ENCODE measurements at regions not wholly inside any gene's neighbourhood (a gene's known extent, or its start where the extent isn't known, plus 50 kb on each side); places are given as distances from the start of the nearest gene placed in this dataset.

DNA sequence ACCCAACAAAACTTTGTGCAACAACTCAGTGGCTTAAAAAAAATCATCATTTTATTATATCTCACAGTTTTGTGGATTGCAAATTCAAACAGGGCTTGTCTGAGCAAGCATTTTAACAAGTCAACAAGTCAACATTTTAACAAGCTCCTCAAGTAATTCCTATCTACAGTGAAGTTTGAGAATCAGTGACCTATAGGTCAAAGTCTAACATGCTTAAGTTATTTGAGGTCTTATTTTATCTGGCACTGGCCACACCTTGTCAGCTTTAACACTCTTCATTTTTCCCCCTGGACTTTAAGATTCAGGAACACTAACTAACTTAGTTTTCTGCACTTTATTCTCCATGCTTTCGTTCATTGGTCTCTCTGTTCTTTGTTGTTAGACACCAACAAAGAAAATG is 71.2 kb upstream of the PELI2 start:
- H3K4ac ChIP-seq (ENCODE audit: low read depth, low read length), result no peak overlapping the region
- H4K8ac ChIP-seq (ENCODE audit: low read depth, low read length), result no peak overlapping the region
- no peak overlapping the region for H3K18ac ChIP-seq (ENCODE audit: low read length)
- H3K27ac ChIP-seq (ENCODE audit: low read depth, low read length), result no peak overlapping the region
- H3K14ac ChIP-seq (ENCODE audit: low read length), result no peak overlapping the region
- no peak overlapping the region for H2BK5ac ChIP-seq (ENCODE audit: low read depth, low read length, poor library complexity)
- H3K4me1 ChIP-seq (ENCODE audit: control insufficient read depth in 1 of 2, insufficient read depth in 2 of 2, low read length in 2 of 2), result peaks cover 0 to 2% of the 10 kb centered on the region in 2 experiments
- H2AK5ac ChIP-seq (ENCODE audit: low read length), result no peak overlapping the region
- no peak overlapping the region for H3K4me2 ChIP-seq (ENCODE audit: low read length)
- no peak for DNase-seq
- no peaks in the 10 kb centered on the region for H3K79me1 ChIP-seq (ENCODE audit: low read length)
- WGBS (ENCODE audit: extremely low coverage, insufficient coverage, insufficient read length), result no CpG with 5 or more reads among the region's 1 CpG
- H2BK12ac ChIP-seq (ENCODE audit: low read length), result no peak overlapping the region
- no peak overlapping the region for H2AFZ ChIP-seq (ENCODE audit: insufficient read depth, low read length, poor library complexity)
- H3K4me3 ChIP-seq (ENCODE audit: low read depth, low read length), result no peak overlapping the region
- no peaks in the 10 kb centered on the region for H3K27me3 ChIP-seq (ENCODE audit: insufficient read depth, low read length)
- no peak overlapping the region for H4K91ac ChIP-seq (ENCODE audit: low read depth, low read length)
- no peak overlapping the region for H4K12ac ChIP-seq (ENCODE audit: low read depth, low read length)
- H3K79me2 ChIP-seq (ENCODE audit: control insufficient read depth, insufficient read depth, low read length, poor library complexity), result no peaks in the 10 kb centered on the region
- no peaks in the 10 kb centered on the region for H3K9me3 ChIP-seq (ENCODE audit: insufficient read depth, low read depth, low read length)
- no peaks in the 10 kb centered on the region for H3K36me3 ChIP-seq (ENCODE audit: control insufficient read depth in 1 of 2, insufficient read depth in 2 of 2, low read length in 2 of 2)
- H3K9ac ChIP-seq (ENCODE audit: low read length), result no peak overlapping the region
- no peak overlapping the region for H3K23ac ChIP-seq (ENCODE audit: low read length)
- no peak overlapping the region for H2BK120ac ChIP-seq (ENCODE audit: insufficient read depth, low read length, poor library complexity)

DNA sequence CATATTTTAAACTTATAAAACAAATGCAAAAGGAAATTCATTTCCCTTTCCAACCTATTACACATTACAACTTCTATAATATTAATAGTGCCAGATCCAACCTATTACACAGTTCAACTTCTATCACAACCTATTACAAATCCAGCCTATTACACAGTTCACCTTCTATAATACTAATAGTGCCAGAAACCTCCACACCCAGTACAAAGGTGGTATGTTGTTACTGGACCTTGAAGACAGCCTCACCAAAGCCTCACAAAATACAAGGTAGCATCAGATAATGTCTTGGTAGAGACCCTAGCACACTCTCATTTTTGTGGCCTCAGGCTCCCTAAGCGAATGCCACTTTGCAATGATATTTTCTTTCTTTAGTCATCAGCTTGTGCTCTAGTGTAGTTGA is 68.7 kb upstream of the PELI2 start:
- Histone ChIP-seq H3K4me1 (ENCODE audit: control insufficient read depth in 1 of 2, insufficient read depth in 2 of 2, low read length in 2 of 2) (peaks cover 0 to 2% of the 10 kb centered on the region in 2 experiments), H3K4me3 (ENCODE audit: low read depth, low read length) (no peak overlapping the region), H3K9me3 (ENCODE audit: insufficient read depth, low read depth, low read length) (no peaks in the 10 kb centered on the region), H3K4ac (ENCODE audit: low read depth, low read length) (no peak overlapping the region), H3K9ac (ENCODE audit: low read length) (no peak overlapping the region), H3K27ac (ENCODE audit: low read depth, low read length) (no peak overlapping the region), H3K14ac (ENCODE audit: low read length) (no peak overlapping the region), H3K18ac (ENCODE audit: low read length) (no peak overlapping the region), H3K79me1 (ENCODE audit: low read length) (no peaks in the 10 kb centered on the region), H2BK120ac (ENCODE audit: insufficient read depth, low read length, poor library complexity) (no peak overlapping the region), H3K23ac (ENCODE audit: low read length) (no peak overlapping the region), H2AK5ac (ENCODE audit: low read length) (no peak overlapping the region), H3K79me2 (ENCODE audit: control insufficient read depth, insufficient read depth, low read length, poor library complexity) (no peaks in the 10 kb centered on the region), H2AFZ (ENCODE audit: insufficient read depth, low read length, poor library complexity) (no peak overlapping the region), H4K91ac (ENCODE audit: low read depth, low read length) (no peak overlapping the region), H2BK5ac (ENCODE audit: low read depth, low read length, poor library complexity) (no peak overlapping the region), H4K8ac (ENCODE audit: low read depth, low read length) (no peak overlapping the region), H3K36me3 (ENCODE audit: control insufficient read depth in 1 of 2, insufficient read depth in 2 of 2, low read length in 2 of 2) (no peaks in the 10 kb centered on the region), H3K4me2 (ENCODE audit: low read length) (no peak overlapping the region), H3K27me3 (ENCODE audit: insufficient read depth, low read length) (no peaks in the 10 kb centered on the region), H2BK12ac (ENCODE audit: low read length) (no peak overlapping the region), H4K12ac (ENCODE audit: low read depth, low read length) (no peak overlapping the region)
- no peak for DNase-seq
- no CpG with 5 or more reads among the region's 1 CpG for WGBS (ENCODE audit: extremely low coverage, insufficient coverage, insufficient read length)

DNA sequence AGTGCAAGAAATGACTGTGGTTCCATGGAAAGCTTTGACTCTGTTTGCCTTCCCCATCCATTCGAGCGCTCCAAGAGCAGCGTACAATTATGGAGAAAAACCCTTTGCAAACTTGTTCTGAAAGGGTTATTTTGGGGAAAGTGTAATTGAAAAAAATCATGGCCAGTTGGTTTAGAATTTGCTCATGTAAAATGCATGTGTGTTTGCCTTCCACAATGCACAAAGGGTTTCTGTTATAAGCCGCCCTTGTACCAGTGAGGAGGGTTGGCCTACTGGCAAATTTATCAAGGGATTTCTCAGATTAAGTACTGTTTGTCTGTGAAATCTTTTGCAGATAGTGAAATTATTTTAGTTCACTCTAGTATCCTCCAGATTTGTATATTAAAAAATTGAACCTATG is 62.7 kb upstream of the PELI2 start:
- Histone ChIP-seq H3K18ac (ENCODE audit: low read length) (no peak overlapping the region), H3K27ac (ENCODE audit: low read depth, low read length) (no peak overlapping the region), H3K79me2 (ENCODE audit: control insufficient read depth, insufficient read depth, low read length, poor library complexity) (no peaks in the 10 kb centered on the region), H3K27me3 (ENCODE audit: insufficient read depth, low read length) (no peaks in the 10 kb centered on the region), H2AK5ac (ENCODE audit: low read length) (no peak overlapping the region), H3K23ac (ENCODE audit: low read length) (no peak overlapping the region), H2AFZ (ENCODE audit: insufficient read depth, low read length, poor library complexity) (no peak overlapping the region), H3K4ac (ENCODE audit: low read depth, low read length) (no peak overlapping the region), H3K36me3 (ENCODE audit: control insufficient read depth in 1 of 2, insufficient read depth in 2 of 2, low read length in 2 of 2) (no peaks in the 10 kb centered on the region), H3K9ac (ENCODE audit: low read length) (no peak overlapping the region), H3K9me3 (ENCODE audit: insufficient read depth, low read depth, low read length) (no peaks in the 10 kb centered on the region), H2BK12ac (ENCODE audit: low read length) (no peak overlapping the region), H3K4me1 (ENCODE audit: control insufficient read depth in 1 of 2, insufficient read depth in 2 of 2, low read length in 2 of 2) (peaks cover 0 to 14% of the 10 kb centered on the region in 2 experiments), H3K4me2 (ENCODE audit: low read length) (no peak overlapping the region), H3K14ac (ENCODE audit: low read length) (no peak overlapping the region), H4K12ac (ENCODE audit: low read depth, low read length) (no peak overlapping the region), H2BK5ac (ENCODE audit: low read depth, low read length, poor library complexity) (no peak overlapping the region), H4K8ac (ENCODE audit: low read depth, low read length) (no peak overlapping the region), H2BK120ac (ENCODE audit: insufficient read depth, low read length, poor library complexity) (no peak overlapping the region), H3K79me1 (ENCODE audit: low read length) (peaks cover 3% of the 10 kb centered on the region), H4K91ac (ENCODE audit: low read depth, low read length) (no peak overlapping the region), H3K4me3 (ENCODE audit: low read depth, low read length) (no peak overlapping the region)
- no CpG with 5 or more reads among the region's 4 CpGs for WGBS (ENCODE audit: extremely low coverage, insufficient coverage, insufficient read length)
- no peak for DNase-seq

DNA sequence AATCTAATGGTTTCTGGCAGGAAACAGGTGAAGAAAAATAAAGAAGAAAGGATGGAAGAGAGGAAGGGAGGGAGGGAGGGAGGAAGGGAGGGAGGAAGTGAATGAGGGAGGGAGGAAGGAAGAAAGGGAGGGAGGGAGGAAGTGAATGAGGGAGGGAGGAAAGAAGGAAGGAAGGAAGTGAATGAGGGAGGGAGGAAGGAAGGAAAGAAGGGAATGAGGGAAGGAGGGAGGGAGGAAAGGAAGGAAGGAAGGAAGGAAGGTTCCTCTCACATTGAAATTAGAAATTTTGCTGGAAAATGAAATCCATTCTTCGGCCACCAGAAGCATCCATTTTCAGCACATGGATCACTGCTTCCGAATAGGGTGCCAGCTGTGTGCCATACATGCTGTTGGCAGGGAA is 62.2 kb upstream of the PELI2 start:
- no CpG with 5 or more reads among the region's 2 CpGs for WGBS (ENCODE audit: extremely low coverage, insufficient coverage, insufficient read length)
- Histone ChIP-seq H4K12ac (ENCODE audit: low read depth, low read length) (no peak overlapping the region), H3K27ac (ENCODE audit: low read depth, low read length) (no peak overlapping the region), H3K4me3 (ENCODE audit: low read depth, low read length) (no peak overlapping the region), H4K91ac (ENCODE audit: low read depth, low read length) (no peak overlapping the region), H3K4me1 (ENCODE audit: control insufficient read depth in 1 of 2, insufficient read depth in 2 of 2, low read length in 2 of 2) (peaks cover 0 to 14% of the 10 kb centered on the region in 2 experiments), H2BK120ac (ENCODE audit: insufficient read depth, low read length, poor library complexity) (no peak overlapping the region), H2BK5ac (ENCODE audit: low read depth, low read length, poor library complexity) (no peak overlapping the region), H3K23ac (ENCODE audit: low read length) (no peak overlapping the region), H3K4ac (ENCODE audit: low read depth, low read length) (no peak overlapping the region), H2AFZ (ENCODE audit: insufficient read depth, low read length, poor library complexity) (no peak overlapping the region), H3K79me2 (ENCODE audit: control insufficient read depth, insufficient read depth, low read length, poor library complexity) (no peaks in the 10 kb centered on the region), H3K14ac (ENCODE audit: low read length) (no peak overlapping the region), H3K36me3 (ENCODE audit: control insufficient read depth in 1 of 2, insufficient read depth in 2 of 2, low read length in 2 of 2) (no peaks in the 10 kb centered on the region), H2AK5ac (ENCODE audit: low read length) (no peak overlapping the region), H3K79me1 (ENCODE audit: low read length) (peaks cover 3% of the 10 kb centered on the region), H3K9ac (ENCODE audit: low read length) (no peak overlapping the region), H3K4me2 (ENCODE audit: low read length) (no peak overlapping the region), H3K27me3 (ENCODE audit: insufficient read depth, low read length) (no peaks in the 10 kb centered on the region), H4K8ac (ENCODE audit: low read depth, low read length) (no peak overlapping the region), H3K9me3 (ENCODE audit: insufficient read depth, low read depth, low read length) (no peaks in the 10 kb centered on the region), H2BK12ac (ENCODE audit: low read length) (peak overlapping the region; percentile 87), H3K18ac (ENCODE audit: low read length) (no peak overlapping the region)
- DNase-seq, result no peak

Measured in trophoblast cell (in vitro differentiated cells and primary cell).